Sigmoid colon (tissue), 4 donors: ENCODE measurements at regions not wholly inside any gene's neighbourhood (a gene's known extent, or its start where the extent isn't known, plus 50 kb on each side); places are given as distances from the start of the nearest gene placed in this dataset.

Experiments used
- CTCF ChIP-seq, 4 experiments: fragments of 450-650 bp in 3 of 4; fragments of 200-600 bp in 1 of 4; IDR thresholded peaks; one replicate each; pipeline ENCODE4 v1.5.1; 2016 to 2019; ENCODE audit warnings: antibody characterized with exemption in 4 of 4, mild to moderate bottlenecking in 3 of 4, moderate library complexity in 2 of 4
- EP300 ChIP-seq, 4 donors: sonication (generic); formaldehyde crosslinking; IDR thresholded peaks; one replicate each; pipeline ENCODE4 v1.6.1; 2017; ENCODE audit warnings: antibody characterized with exemption in 4 of 4
- POLR2A ChIP-seq, 2 donors: fragments of 450-650 bp; IDR thresholded peaks; one replicate each; pipeline ENCODE4 v1.6.1; 2016; ENCODE audit warnings: antibody characterized with exemption in 2 of 2, mild to moderate bottlenecking in 2 of 2, moderate library complexity in 2 of 2
- POLR2AphosphoS5 ChIP-seq, 4 donors: sonication (generic); formaldehyde crosslinking; IDR thresholded peaks; one replicate each; pipeline ENCODE4 v1.6.1; 2017; ENCODE audit warnings: antibody characterized with exemption in 4 of 4

DNA sequence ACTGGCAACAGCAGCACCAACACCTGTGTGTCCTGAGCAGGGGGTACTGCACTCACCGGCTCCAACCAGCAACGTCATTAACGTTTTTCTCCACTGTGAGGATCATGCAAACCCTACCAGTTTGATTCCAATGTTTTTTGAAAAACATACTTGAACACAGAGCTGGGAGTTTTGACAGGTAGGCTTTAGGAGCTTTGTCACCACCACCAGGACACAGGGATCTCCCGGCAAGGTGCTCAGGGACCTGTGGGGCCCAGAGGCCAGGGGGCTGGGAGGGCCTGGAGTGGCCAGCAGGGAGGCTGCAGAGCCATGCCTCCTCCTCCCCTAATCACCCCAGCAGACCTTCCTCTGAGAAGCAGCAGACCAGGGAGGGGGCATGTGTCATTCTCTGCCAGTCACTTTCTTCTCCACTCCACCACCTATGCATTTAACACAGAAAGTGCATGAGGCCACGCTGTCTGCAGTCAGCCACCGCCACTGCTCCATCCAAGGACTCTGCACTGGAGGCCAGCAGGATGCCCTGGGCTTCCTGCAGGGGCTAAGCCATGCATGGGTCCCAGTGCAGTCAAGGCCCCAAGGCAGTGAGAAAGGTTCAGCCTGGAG lies 768.2 kb downstream of the KCNJ18 start:
- no peak for TF ChIP-seq CTCF (IDR thresholded peaks at IDR 0.05)
- no peak for TF ChIP-seq POLR2A (IDR thresholded peaks at IDR 0.05)
- TF ChIP-seq EP300 (IDR thresholded peaks at IDR 0.05): no peak
- no peak for TF ChIP-seq POLR2AphosphoS5 (IDR thresholded peaks at IDR 0.05)
